ENCODE measurements at regions not wholly inside any gene's neighbourhood (a gene's known extent, or its start where the extent isn't known, plus 50 kb on each side); places are given as distances from the start of the nearest gene placed in this dataset.
A peak's percentile ranks its signal among the peaks of the same experiment; 100 is the strongest.
"Not testable (repeated sequence)": the region's sequence is repeated elsewhere in the genome, so short reads cannot be mapped to it uniquely, and the experiment has no call there.

DNA sequence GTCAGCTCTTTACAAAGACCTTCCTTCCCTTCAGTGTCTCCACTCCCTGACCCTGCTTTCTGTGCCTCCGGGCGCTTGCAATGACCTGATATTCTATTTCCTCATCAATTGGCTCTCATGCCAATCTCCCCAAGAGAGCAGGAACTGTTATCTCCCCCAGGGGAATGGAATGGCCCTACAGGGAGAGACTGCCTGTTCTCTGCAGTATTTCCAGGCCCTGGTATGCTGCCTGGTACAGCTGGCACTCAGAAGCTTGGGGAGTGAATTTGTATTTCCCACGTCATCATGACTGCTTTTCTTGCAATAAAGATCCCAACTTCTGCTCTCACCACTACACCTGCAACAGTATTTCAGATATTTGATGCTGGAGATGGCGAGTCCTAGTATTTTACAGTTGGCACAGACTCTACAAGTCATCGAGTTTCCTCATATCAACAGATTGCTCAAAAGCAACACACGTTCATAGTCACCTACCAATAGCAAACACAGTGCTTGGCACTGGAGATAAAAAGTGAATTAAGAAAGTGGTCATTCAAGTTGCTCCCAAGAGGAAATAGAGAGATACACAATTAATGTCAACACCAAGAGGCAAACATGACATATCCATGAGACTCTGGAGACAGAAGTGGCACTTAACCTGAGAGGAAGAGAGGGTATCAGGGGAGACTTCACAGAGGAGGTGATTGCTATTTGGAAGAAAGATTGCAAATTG, 90.5 kb upstream of the EGFL6 start:
- DNase-seq: no peak

DNA sequence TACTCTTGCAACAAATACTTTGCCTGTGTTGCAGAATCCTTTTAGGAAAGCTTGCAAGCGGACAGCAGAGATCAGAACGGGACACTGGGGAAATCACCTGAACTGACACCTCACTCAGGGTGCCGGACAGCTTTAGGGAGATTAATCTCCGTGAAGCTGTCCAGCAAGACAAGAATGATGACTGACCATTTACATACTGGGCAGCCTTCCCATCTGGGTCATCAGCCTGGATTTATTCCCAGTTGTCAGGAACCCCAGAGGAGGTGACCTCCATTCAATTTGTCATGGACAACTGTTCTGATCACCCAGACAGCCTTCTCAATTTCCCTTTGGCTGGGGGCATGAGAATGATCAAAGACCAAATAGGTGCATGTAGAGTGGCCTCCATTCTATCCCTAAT, 93.0 kb upstream of the EGFL6 start:
- DNase-seq: no peak

DNA sequence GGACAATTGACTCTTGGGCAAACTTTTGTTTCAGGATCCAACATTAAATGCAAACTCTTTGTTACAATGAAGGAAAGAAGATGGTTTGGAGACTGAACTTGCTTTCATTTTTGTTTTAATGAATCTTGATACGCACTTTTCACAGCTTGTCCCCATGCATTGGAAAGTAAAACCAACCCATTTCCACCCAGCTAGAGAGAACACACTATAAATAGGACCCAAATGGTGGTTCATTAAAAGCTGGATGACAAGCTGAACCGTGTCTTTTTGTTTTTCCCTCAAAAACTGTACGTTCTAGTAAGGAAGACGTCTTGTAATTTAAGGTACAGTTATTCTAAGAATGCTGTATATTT, 95.3 kb upstream of the EGFL6 start:
- no peak for DNase-seq

DNA sequence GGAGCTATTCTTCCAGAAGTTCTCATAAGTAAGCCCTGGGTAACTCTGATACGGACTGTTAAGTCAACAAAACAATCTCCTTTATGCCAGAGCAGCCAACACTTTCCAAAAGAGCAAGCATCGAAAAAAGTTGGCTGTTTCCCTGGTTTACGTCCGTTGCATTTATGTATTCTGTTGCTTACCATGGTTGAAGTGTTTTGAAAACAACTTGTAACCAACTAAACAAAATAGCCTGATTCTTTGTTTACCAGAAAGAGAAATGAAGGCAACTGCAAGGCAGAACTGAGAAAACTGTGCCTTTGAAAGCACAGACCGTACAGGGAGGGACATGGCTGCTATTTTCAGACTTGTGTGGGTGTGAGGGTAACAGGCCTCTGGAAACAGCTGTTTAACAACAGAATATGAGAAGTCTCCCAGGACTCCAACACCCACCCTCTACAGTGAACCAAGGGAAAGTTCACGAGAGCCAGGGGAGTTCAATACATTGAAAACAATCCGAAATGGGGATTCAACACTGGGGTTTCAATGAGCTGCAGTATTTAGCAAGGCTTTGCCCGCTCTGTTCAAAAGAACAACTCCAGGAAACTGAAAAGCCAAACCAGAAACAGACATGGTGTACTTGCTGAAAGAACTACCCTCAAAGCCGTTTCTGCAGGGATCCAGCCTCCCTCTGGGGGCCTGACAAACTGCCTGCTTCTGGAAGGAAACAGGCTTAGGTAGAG, 95.8 kb upstream of the EGFL6 start:
- peak in 3 of 51 donors; percentile 3 to 21 (median 4) for DNase-seq

DNA sequence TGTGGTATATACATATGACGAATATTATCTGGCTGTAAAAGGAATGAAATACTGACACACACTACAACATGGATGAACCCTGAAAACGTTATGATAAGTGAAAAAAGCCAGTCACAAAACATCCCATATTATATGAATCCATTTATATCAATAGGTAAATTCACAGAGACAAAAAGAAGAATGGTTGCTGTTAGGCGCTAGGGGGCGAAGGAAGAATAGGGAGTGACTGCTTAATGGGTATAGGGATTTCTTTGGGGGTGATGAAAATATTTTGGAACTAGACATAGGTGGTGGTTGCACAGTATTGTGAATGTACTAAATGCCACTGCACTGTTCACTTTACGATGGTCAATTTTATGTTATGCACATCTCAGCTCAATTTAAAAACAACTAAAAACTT, 96.4 kb upstream of the EGFL6 start:
- no peak for DNase-seq

DNA sequence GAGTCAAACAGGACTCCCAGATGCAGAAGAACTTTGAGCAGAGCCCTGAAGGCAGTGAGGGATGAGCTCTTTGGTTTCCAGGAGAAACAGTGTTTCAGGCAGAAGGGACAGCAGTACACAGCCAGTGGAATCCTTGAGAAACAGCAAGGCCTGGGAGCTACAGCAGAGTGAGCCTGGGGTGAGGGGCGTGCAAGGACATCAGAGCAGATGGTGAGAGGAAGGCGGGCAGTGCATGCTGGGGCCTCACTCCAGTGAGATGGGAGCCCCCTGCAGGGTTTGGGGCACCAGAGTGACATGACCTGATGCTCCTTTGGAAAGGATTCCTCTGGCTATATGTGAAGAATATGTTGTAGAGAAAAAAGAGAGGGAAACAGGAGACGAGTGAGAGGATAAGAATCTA, 98.1 kb upstream of the EGFL6 start:
- DNase-seq: no peak

DNA sequence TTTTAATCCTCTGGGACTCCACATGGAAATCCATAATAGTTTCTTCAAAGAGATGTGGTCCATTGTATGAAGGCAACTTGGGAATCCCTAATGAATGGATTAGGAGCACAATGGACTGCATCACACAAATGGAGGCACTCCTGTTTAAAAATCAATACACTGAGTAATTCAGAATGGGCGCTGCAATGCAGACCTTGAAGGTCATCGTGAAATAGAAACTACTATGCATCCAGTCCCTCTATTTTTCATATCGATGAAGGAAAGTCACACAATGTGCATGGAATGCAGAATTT, 98.8 kb upstream of the EGFL6 start:
- DNase-seq: no peak

DNA sequence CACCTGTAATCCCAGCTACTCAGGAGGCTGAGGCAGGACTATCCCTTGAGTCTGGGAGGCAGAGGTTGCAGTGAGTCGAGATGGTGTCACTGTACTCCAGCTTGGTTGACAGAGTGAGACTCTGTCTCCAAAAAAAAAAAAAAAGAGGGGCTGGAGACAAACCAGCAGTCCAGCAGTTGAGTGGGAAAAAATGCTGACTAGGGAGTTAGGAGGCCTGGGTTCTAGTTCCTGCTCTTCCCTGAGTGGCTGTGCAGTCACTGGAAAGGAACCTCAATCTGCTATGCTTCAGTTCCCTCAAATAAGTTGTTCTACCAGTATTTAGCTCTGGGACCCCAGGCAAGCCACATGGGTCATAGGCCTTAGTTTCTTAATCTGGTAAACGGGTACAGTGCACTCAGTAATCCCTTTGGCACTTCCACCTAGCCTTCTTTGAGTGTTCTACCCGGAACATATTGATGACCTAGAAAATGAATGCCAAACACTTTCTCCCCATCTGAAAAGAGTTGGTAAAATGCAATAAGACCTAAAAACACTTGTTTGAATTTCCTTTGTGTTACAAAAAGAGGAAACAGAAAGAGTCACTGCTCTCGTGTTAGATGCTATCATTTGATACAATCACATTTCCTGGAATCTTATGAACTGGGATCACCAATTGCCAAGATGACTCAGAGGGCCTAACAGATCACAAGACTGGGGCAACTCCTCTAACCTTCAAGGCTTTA, 99.3 kb upstream of the EGFL6 start:
- no peak for DNase-seq

DNA sequence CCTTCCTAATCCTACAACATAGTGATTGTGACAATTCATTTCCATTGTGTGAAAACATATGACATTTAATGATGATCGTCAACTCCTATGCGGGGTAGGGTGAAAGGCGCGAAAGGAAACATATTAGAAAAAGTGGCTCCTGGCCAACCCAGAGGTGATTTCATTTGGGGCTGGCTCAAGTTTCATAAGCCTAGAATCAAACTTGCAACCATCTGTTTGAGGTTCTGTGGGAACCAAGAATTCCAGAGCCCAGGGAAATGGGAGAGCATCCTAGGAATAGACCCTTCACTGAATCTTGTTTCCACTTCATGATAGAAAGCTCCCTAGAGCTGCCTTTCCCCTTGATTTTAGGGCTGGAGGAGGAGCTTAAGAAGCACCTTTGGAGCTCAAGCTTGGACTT, 101.3 kb upstream of the EGFL6 start:
- DNase-seq: no peak

DNA sequence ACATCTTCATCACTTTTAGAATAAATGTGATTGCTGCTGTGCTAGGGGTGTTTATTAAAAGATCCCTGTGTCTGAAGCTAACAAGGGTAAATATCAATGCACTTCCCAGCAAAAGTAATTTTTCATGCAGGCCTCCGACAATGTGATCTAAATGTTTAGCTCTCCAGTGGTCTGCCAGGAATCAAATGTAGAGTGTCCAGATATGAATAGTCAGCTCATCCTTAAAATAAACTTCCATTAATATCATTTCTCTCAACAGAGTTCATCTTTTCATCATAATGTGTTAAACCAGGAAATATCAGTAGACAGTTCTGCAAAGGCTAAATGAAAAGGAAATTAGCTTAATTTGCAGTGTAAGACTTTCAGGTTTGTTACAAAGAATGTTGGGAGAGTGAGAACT, 102.2 kb upstream of the EGFL6 start:
- no peak for DNase-seq

DNA sequence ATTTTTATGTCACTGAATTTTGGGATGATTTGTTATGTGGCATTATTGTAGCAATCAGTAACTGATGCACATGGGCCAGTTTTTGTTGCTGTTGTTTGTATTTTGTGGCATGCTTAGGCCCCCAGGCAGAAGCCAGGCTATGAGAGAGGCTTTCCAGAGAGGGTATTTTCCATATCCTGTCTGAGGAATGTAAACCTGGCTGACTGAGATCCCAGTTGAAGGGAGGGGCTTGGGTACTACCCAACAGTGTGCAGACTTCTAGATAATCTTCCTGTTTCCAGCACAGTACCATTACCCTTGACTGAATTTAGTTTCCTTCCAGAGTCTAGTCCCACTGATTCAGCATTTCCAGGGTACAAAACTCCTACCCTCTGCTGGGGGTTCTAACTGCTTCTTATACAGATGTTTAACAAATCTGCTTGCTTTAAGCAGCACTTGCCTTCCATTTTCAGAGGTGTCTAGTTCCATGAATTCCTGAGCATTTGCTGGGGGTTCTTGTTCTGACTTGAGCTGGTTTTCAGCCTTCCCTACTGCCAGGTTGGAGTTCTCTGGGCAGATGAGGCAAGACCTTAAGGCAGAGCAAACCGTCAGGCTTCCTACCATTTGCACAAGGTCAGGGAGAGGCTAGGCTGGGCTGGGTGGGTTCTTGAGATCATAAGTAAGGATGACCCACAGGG, 104.7 kb upstream of the EGFL6 start:
- DNase-seq: no peak

DNA sequence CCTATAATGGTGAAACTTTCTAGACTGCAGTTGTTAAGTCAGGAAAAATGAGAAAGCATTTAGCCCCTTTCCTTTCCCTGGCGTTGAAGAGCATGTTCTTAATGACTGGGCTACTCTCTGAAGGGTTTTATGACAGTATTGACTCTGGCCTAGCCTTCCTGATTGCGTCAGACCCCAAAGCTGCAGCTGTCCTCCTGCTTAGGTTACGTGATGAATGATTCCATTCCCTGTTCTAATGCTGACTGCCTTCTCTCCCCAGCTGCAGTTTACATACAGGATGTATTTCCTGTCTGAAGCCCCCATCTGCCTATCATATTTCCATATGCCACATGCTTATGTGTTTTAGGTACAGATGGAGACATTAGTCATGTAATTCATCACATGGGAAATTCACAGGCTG, 105.8 kb upstream of the EGFL6 start:
- DNase-seq: no peak

DNA sequence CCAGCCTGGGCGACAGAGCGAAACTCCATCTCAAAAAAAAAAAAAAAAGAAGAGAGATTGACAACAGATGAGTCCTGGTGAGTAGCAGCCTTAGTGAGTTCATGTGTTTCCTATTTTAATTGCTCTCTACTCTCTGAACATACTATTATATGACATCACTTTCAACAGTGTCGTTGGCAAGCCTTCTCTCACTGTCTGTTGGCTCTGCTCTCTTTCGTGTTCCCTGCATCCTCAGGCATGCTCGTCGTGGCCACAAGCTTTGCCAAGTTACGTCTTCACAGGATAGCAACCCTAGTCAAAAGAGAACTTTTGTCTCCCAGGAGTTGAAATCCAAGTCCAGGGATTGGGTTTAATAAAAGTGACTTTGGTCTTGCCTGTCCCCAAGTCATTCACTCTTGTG, 117.1 kb upstream of the EGFL6 start:
- no peak for DNase-seq

DNA sequence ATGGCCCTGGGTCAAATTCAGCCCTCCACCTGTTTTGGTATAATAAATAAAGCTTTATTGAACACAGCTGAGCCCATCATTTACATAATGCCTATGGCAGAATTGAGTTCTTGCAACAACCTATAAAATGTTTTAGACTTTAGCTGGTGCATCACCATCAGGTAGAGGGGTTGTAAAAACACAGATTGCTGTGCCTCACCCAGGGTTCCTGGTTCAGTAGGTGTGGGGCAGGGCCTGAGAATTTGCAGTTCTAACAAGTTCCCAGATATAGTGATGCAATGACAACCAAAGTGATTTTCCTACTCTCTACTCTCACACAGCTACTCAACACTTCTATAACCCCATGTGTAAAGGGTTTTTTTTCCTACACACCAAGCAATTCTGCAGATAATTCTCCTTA, 120.0 kb upstream of the EGFL6 start:
- no peak for DNase-seq

DNA sequence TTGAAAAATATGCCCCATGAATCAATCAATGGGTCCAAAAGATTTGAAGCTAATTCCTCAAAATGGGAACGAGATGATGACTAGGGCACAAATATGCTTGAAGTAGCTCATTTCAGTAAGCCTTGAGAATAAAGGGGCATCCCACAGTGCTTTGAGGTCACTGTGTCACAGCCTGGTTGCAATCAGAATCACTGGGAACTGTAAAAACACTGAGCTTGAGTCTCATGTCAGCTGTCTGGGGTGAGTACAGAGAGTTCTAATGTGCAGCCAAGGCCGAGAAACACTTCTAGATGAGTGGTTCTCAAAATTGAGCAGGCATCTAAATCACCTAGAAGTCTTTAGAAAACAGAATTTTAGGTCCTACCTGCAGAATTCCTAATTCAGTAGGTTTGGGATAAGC, 120.5 kb upstream of the EGFL6 start:
- DNase-seq: no peak

DNA sequence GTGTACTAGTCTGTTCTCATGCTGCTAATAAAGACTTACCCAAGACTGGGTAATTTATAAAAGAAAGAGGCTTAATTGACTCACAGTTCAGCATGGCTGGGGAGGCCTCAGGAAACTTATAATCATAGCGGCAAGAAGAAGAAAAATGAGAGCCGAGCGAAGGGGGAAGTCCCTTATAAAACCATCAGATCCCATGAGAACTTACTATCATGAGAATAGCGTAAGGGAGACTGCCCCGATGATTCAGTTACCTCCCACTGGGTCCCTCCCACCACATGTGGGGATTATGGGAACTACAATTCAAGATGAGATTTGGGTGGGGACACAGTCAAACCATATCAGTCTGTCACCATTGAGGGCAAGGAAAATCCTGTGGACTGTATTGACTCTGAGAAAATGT, 121.8 kb upstream of the ATXN3L start:
- DNase-seq: not testable (repeated sequence)

DNA sequence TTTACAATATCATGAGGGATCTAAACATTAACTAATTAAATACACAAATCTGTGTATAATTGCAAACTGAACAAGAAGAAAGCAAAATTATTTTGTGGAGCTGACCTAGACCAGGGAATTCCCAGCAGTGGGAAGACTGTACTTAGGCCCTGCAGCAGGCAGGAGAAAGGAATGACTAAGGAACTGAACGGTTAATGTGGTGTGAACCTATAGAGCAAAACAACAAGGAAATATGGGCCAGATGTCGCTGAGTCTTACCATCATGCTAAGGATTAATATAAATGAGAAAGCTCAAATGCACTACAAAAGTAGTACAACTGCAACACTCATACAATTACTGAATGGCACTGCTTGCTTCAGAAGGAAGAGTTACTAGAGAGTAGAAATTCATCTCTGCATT, 120.3 kb upstream of the ATXN3L start:
- DNase-seq: no peak

DNA sequence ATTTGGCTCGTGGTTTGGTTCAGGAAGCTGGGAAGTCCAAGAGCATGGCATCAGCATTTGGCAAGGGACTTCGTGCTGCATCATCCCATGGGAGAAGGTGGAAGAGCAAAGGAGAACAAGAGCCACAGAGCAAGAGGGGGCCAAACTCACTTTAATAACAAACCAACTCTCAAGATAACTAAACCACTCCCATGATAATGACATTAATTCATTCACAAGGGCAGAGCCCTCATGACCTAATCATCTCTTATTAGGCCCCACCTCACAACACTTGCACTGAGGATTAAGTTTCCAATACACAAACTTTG, 113.4 kb upstream of the ATXN3L start:
- DNase-seq: no peak

DNA sequence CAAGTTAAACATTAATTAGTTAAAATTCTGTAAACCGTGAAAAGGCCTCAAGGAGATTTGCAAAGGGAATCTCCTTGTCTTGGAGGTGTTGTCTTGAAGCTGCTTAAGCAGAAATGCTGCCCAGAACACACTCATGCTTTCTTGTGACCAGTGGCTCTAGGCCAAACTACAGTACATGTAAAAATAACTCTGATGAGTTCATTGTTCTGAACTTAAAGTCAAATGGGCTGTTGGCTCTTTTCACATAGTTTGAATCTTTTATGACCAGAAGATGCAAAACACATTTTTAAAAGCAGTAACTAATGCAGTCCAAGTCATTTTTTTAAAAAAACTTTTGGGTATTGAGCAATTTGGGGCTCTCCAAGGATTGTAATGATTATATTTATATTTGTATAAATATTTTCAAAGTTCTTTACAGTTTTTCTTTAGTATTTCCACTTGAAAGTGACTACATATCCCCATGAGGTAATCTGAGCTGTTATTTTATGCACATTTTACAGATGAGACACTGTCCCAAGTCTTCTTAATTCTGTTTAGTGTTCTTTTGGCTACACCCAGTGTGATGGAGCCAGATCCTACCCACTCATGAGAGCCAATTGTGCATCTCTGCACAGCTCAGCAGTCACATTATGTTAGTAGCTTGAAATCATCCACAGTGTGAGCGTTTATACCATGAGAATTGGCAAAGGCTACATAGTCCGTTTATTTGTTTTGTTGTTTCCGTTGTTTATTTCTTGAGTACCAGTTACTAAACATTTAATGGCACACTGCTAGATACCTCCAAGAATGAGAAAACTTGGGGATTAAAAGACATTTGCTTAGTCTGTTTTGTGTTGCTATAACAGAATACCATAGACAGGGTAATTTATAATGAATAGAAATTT, 112.8 kb upstream of the ATXN3L start:
- DNase-seq: no peak

DNA sequence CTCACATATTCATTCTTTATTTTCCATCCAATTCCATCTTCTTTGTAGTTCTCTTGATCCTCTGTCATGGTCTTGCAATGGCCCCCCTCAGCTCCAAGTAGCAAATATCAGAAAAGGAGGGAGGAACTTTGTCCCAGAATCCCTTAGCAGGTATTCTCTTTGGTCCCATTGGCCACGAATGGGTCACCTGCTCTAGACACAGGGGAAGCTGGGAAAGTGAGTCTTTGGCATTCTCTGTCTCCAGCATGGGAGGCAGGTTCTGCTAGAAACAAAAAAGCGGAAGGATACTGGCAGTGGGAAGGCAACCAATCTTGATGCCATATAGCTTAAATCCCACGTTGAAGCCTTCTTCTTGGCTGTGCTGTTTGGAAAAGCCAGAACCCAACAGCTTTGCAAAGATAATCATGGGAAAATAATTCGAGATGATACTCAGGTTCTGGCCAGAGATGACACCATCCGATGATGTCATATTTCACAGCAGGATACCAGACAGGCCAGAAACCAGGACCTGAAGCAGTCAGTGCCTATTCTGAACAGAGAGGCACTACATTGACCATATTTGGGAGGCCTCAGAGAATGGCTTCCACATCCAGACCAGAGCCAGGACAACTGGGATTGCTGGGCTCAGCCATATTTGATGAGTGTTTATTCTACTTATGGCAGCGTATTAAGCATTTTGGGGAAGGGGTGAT, 110.4 kb upstream of the ATXN3L start:
- no peak for DNase-seq
